Endothelial cell of umbilical vein (primary cell): ENCODE measurements at regions not wholly inside any gene's neighbourhood (a gene's known extent, or its start where the extent isn't known, plus 50 kb on each side); places are given as distances from the start of the nearest gene placed in this dataset.

ENCODE experiments used
- EZH2 ChIP-seq: IDR thresholded peaks from 2 replicates; pipeline ENCODE4 v1.6.1; 2012; ENCODE audit warnings: borderline replicate concordance, low read depth, mild to moderate bottlenecking, moderate library complexity, low read length, inconsistent platforms; ENCODE audit not compliant: severe bottlenecking
- MYC ChIP-seq: IDR thresholded peaks from one replicate; pipeline ENCODE4 v1.6.1; 2011; ENCODE audit warnings: mild to moderate bottlenecking, low read depth, low read length
- POLR2A ChIP-seq: IDR thresholded peaks from 2 replicates; pipeline ENCODE4 v1.6.1; 2012; ENCODE audit warnings: low read depth, mild to moderate bottlenecking, control low read depth, low read length
- POLR2AphosphoS5 ChIP-seq: IDR thresholded peaks from 2 replicates; pipeline ENCODE4 v1.6.1; 2012; ENCODE audit warnings: low read depth, mild to moderate bottlenecking, control low read depth, low read length, moderate library complexity; ENCODE audit not compliant: insufficient read depth
- TF ChIP-seq, protein P1 (sequence below), 2 donors: IDR thresholded peaks; 1 replicate in 1 of 2; 2 replicates in 1 of 2; pipeline ENCODE4 v1.5.1; 2011; ENCODE audit warnings: low read length in 2 of 2, mild to moderate bottlenecking in 2 of 2, moderate library complexity in 2 of 2, control low read depth in 1 of 2, inconsistent platforms in 1 of 2, low read depth in 1 of 2; ENCODE audit not compliant: insufficient read depth in 1 of 2; ENCODE audit errors: extremely low read depth in 1 of 2
- TF ChIP-seq, protein P2 (sequence below): IDR thresholded peaks from 2 replicates; pipeline ENCODE4 v1.6.1; 2011; ENCODE audit not compliant: insufficient read depth, insufficient read length

DNA sequence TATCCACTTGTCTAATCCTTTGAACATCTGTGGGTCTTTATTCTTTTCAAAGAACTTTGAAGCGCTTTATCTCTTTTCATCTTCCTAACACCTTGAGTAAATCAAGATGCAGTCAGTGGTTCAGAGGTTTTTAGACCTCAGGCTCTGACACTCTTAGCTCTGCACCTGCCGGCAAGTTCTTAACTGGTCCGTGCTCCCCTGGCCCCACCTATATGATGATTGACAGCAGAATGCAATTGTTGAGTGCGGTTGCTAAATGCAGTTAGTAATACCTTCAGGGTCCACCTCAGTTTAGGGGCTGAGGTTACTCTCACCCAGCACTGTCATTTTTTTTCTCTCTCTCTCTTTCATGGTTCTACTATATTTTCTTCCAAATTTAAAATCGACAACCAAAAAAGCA lies 854.2 kb upstream of the AUTS2 start:
- TF ChIP-seq, protein P1, sequence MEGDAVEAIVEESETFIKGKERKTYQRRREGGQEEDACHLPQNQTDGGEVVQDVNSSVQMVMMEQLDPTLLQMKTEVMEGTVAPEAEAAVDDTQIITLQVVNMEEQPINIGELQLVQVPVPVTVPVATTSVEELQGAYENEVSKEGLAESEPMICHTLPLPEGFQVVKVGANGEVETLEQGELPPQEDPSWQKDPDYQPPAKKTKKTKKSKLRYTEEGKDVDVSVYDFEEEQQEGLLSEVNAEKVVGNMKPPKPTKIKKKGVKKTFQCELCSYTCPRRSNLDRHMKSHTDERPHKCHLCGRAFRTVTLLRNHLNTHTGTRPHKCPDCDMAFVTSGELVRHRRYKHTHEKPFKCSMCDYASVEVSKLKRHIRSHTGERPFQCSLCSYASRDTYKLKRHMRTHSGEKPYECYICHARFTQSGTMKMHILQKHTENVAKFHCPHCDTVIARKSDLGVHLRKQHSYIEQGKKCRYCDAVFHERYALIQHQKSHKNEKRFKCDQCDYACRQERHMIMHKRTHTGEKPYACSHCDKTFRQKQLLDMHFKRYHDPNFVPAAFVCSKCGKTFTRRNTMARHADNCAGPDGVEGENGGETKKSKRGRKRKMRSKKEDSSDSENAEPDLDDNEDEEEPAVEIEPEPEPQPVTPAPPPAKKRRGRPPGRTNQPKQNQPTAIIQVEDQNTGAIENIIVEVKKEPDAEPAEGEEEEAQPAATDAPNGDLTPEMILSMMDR (IDR thresholded peaks at IDR 0.05; ENCODE audit: extremely low read depth in 1 of 2, insufficient read depth in 1 of 2, low read depth in 1 of 2, low read length in 2 of 2): no peak
- TF ChIP-seq POLR2AphosphoS5 (no peak), POLR2A (no peak), EZH2 (no peak), MYC (no peak)
- TF ChIP-seq, protein P2, sequence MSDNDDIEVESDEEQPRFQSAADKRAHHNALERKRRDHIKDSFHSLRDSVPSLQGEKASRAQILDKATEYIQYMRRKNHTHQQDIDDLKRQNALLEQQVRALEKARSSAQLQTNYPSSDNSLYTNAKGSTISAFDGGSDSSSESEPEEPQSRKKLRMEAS: no peak
